Mesodermal cell (in vitro differentiated cells): ENCODE measurements at regions not wholly inside any gene's neighbourhood (a gene's known extent, or its start where the extent isn't known, plus 50 kb on each side); places are given as distances from the start of the nearest gene placed in this dataset.

Experiments
- H3K27ac ChIP-seq: 2 replicates; pipeline ENCODE4 v1.7.0; 2013; ENCODE audit warnings: mild to moderate bottlenecking, low read depth, low read length, moderate library complexity; ENCODE audit not compliant: severe bottlenecking
- H3K36me3 ChIP-seq: 2 replicates; pipeline ENCODE4 v1.7.1; 2013; ENCODE audit warnings: mild to moderate bottlenecking, low read length, moderate library complexity; ENCODE audit not compliant: control insufficient read depth, insufficient read depth
- H3K4me1 ChIP-seq: one replicate; pipeline ENCODE4 v1.7.1; 2013; ENCODE audit warnings: mild to moderate bottlenecking, low read length; ENCODE audit not compliant: insufficient read depth, control insufficient read depth, poor library complexity, severe bottlenecking
- H3K4me3 ChIP-seq: 2 replicates; pipeline ENCODE4 v1.7.0; 2013; ENCODE audit warnings: low read length, control low read depth, mild to moderate bottlenecking; ENCODE audit not compliant: insufficient read depth, poor library complexity, severe bottlenecking; ENCODE audit errors: extremely low read depth
- H3K9me3 ChIP-seq: 2 replicates; pipeline ENCODE4 v1.7.1; 2013; ENCODE audit warnings: mild to moderate bottlenecking, low read length, moderate library complexity; ENCODE audit not compliant: control insufficient read depth
- WGBS, 2 experiments: methylation state at CpG; one replicate each; pipeline ENCODE4 v1.1.5; 2013; ENCODE audit warnings: missing lambda C conversion rate in 2 of 2; ENCODE audit not compliant: insufficient coverage in 2 of 2; 5-methylcytosine and 5-hydroxymethylcytosine counted together

DNA sequence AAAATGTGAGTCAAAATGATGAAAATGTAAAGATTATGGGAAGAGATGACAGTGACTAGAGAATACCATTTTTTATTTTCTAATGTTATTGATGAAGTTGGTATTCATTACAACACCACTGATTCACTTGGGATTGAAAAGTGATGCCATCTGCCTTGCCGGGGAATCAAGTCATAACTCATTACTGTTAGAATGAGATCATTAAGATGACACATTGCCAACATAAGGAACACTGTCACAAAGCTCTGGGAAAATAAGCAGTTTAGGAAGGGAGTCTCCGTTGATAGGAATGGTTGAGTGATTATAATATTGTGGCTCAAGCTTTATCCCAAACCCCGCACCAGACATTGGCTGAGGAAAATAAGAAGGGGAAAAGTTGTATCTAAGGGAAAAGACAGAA lies 121.5 kb upstream of the PLPP4 start:
- H3K36me3 ChIP-seq: no peaks in the 10 kb centered on the region
- no peak overlapping the region for H3K4me3 ChIP-seq
- no peaks in the 10 kb centered on the region for H3K4me1 ChIP-seq
- 100% methylated on average over 1 of the region's 3 CpGs; no CpG with 5 or more reads in 1 of the 2 experiments for WGBS, 2 experiments
- H3K9me3 ChIP-seq: no peaks in the 10 kb centered on the region
- H3K27ac ChIP-seq: no peak overlapping the region

DNA sequence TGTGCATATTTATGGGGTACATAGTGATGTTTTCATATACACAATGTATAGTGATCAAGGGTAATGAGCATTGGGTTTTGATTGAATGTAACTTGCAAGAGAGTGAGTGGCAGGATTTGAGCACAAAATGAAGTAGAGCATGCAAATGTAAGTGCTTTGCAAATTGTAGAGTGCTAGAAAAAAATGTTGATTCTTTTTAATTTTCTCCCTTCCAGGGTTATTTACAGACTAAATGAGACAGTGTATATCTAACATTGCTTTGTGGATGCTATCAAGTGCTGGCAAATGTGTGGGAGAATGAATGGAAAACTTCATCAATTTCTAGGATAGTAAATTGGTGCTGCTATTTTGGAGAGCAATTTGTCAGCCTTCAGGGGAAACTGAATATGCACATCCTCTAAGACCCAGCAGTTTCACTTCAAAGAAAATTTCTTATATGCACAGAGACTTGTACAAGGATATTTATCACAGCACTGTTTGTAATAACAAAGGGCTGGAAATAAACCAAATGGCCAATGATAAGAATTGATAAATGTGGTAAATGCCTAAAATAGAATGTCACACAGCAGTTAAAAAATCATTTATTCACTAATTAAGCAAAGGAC lies 120.6 kb upstream of the PLPP4 start:
- Histone ChIP-seq H3K4me1 (no peaks in the 10 kb centered on the region), H3K4me3 (no peak overlapping the region), H3K9me3 (no peaks in the 10 kb centered on the region), H3K27ac (no peak overlapping the region), H3K36me3 (no peaks in the 10 kb centered on the region)

DNA sequence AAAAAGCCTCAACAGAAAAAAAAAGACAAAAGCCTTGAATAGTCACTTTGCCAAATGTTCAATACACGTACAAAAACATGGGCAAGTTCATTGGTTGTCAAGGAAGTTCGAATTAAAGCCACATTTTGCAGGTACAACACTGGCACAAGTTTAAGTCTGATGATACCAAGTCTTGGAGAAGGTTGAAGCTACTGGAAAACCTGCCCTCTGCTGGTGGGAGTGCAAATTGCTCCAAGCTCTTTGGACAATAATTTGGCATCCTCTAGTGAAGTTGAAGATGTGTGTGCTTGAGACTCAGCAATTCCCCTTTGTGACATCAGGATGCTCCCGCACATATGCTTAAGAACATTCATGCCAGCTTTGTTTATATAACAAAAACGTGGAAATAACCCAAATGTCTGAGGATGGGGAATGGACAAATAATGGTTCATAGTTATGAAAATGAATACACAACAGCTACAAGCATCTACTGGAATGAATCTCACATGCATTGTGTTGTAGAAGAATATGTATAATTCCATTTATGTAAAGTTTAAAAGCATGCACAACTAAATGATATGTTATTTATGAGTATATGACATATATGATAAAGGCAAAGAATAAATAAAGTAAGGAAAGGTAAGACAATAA lies 120.0 kb upstream of the PLPP4 start:
- Histone ChIP-seq H3K4me3 (no peak overlapping the region), H3K36me3 (no peaks in the 10 kb centered on the region), H3K4me1 (no peaks in the 10 kb centered on the region), H3K27ac (no peak overlapping the region), H3K9me3 (no peaks in the 10 kb centered on the region)
- WGBS, 2 experiments: 0 to 9% methylated on average over 1 of the region's 4 CpGs

DNA sequence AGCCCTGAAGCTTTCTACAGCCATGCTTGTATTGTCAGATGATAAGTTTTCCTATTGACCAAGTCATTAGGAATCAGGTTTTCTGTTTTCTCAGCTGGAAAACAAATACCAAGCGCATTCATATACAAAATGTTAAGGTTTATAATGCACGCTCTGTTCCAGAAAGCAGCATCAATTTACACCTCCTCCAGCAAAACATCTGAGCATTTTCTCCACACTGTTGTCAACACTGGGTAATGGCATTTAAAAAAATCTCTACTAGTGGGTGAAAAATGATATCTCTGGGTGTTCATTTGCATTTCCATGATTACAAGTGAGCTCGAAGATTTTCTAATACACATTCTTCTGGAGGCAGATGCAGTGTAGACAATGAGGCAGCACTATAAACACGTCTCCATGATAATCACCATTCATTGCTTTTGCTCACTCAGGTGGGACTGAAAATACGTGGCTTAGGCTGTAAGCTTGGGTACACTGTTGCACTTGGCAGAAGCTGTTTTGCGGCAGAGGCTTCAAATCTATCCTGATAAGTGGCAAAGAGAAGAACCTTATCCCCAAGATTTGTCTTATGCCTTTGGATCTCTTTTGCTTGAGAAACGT lies 114.8 kb upstream of the PLPP4 start:
- no peak overlapping the region for H3K4me3 ChIP-seq
- 65 to 73% methylated on average over 5 to 6 of the region's 7 CpGs for WGBS, 2 experiments
- H3K9me3 ChIP-seq: no peaks in the 10 kb centered on the region
- H3K4me1 ChIP-seq: no peaks in the 10 kb centered on the region
- H3K36me3 ChIP-seq: no peaks in the 10 kb centered on the region
- no peak overlapping the region for H3K27ac ChIP-seq

DNA sequence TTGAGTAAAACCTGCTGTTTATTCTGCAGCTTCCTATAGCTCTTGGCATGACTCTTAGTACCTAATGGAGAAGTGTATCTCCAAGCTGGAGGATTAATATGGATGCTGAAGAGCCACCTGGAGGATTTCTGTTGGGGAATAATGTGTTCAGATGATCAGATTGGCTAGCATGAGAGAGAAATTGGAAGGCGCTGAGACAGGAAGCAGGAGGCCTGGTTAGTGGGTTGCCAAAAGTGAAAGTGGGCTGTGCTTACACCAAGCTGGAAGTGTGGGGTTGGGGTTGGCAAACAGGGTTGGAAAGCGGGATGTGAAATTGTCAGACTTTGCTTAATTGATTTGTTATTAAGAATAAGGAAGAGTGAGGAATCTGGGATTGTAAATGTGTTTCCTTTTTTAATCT lies 111.8 kb upstream of the PLPP4 start:
- Histone ChIP-seq H3K27ac (no peak overlapping the region), H3K4me1 (no peaks in the 10 kb centered on the region), H3K4me3 (no peak overlapping the region), H3K9me3 (no peaks in the 10 kb centered on the region), H3K36me3 (no peaks in the 10 kb centered on the region)
- WGBS, 2 experiments: 83 to 94% methylated on average over 1 to 2 of the region's 2 CpGs

DNA sequence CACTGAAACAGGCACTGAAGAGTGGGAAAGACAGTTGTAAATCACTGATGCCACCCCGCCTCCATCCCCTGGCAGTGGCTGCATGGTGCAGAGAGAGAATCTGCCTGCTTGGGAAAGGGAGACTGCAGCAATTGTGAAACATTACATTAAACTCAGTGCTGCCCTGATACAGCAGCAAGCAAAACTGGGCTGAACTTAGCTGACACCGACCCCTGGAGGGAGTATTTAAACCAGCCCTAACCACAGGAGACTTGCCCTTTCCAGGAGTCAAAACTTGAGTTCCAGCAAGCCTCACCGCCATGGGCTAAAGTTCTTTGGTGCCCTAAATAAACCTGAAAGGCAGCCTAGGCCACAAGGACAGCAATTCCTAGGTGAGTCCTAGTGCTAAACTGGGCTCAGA lies 109.4 kb upstream of the PLPP4 start:
- no peaks in the 10 kb centered on the region for H3K36me3 ChIP-seq
- no peaks in the 10 kb centered on the region for H3K4me1 ChIP-seq
- H3K4me3 ChIP-seq: no peak overlapping the region
- peaks cover 5% of the 10 kb centered on the region for H3K9me3 ChIP-seq
- H3K27ac ChIP-seq: no peak overlapping the region
- WGBS, 2 experiments: 29 to 33% methylated on average over 2 to 3 of the region's 3 CpGs

DNA sequence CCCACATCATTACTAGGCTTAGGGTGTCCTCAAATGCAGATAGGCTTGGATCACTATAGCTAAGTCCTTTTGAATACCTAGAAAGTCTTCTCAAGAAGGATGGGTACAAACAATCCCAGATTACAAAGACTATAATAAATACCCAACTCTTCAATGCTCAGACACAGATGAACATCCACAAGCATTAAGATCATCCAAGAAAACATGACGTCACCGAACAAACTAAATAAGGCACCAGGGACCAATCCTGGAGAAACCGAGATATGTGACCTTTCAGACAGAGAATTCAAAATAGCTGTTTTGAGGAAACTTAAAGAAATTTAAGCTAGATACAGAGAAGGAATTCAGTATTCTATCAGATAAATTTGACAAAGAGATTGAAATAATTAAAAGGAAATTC lies 108.0 kb upstream of the PLPP4 start:
- WGBS, 2 experiments: 92 to 100% methylated on average over 3 of the region's 3 CpGs
- Histone ChIP-seq H3K9me3 (peaks cover 5% of the 10 kb centered on the region), H3K27ac (no peak overlapping the region), H3K4me3 (no peak overlapping the region), H3K36me3 (no peaks in the 10 kb centered on the region), H3K4me1 (no peaks in the 10 kb centered on the region)

DNA sequence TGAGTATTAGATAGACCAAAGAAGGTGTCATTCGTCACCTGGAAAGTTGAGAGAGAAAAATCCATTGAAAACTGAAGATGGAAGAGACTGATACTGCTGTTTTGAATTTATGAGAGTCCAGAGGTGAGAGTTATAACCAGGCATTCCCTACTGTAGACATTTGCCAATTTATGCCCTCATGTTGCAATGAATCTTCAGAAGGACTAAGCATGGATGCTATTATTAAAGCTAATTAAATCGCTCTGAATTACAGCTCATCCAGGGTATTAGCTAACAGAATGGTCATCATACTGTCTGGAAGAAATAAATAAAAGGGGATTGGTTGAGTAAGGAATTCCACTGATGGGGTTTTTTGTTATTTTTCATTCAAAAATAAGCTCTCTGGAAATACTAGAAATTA lies 101.6 kb upstream of the PLPP4 start:
- H3K27ac ChIP-seq: no peak overlapping the region
- no peak overlapping the region for H3K4me3 ChIP-seq
- 100% methylated on average over 1 of the region's 2 CpGs for WGBS, 2 experiments
- H3K4me1 ChIP-seq: no peaks in the 10 kb centered on the region
- peaks cover 5% of the 10 kb centered on the region for H3K9me3 ChIP-seq
- H3K36me3 ChIP-seq: no peaks in the 10 kb centered on the region

DNA sequence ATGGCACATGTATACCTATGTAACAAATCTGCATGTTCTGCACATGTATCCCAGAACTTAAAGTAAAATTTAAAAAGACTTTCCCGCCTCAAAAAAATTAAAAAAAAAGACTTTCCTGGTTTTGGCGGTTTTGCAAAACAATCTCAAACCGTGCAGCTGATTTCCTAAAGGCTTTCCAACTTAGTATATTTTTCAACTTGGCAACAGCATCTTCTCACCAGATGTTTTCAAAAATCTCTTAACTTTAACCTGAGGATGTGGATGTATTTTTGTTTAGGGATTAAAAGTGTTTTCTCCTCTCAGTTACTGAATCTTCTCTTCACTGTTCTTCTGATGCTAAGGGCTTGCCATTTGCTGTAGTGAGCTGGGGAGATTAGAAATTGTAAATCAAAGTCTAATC lies 96.5 kb upstream of the PLPP4 start:
- no peaks in the 10 kb centered on the region for H3K36me3 ChIP-seq
- WGBS, 2 experiments: 89 to 100% methylated on average over 2 to 3 of the region's 3 CpGs

DNA sequence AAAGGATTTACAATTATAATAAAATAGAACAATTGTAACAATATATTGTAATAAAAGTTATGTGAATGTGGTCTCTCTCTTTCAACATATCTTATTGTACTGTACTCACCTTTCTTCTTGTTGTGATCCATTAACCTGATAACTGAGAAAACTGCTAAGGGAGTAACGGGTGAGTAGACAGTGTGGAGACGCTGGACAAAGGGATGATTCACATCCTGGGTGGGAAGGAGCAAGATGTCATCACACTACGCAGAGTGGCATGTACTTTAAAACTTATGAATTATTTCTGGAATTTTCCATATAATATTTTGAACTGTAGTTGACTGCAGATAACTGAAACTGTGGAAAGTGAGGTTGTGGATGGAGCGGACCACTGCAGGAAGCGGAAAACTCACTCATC lies 91.2 kb upstream of the PLPP4 start:
- no peaks in the 10 kb centered on the region for H3K36me3 ChIP-seq
- no peak overlapping the region for H3K27ac ChIP-seq
- no peak overlapping the region for H3K4me3 ChIP-seq
- H3K4me1 ChIP-seq: peaks cover 3% of the 10 kb centered on the region
- 100% methylated on average over 1 of the region's 5 CpGs; no CpG with 5 or more reads in 1 of the 2 experiments for WGBS, 2 experiments
- no peaks in the 10 kb centered on the region for H3K9me3 ChIP-seq

More for the DNA sequence above, 96.5 kb upstream of the PLPP4 start:
- Histone ChIP-seq H3K4me1 (no peaks in the 10 kb centered on the region), H3K4me3 (no peak overlapping the region), H3K27ac (no peak overlapping the region), H3K9me3 (no peaks in the 10 kb centered on the region)

DNA sequence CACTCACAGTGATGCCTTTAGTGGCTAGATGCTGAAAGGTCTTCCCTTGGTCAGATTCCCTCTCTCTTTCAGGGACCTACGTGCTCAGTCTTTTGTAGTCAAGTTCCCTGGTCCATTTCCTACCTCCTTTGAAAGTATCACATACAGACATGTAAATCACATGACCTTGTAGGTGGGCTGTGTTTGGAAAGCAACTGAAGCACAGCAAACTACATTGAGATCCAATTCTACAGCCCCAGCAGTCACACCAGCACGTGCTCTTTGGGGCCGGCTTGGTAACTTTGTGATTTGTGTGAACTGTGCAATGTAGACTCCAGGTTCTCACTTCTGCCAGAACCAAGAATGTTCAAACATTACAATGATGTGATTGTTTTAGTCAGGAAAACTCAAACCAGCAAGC lies 89.7 kb upstream of the PLPP4 start:
- Histone ChIP-seq H3K4me1 (peaks cover 3% of the 10 kb centered on the region), H3K9me3 (no peaks in the 10 kb centered on the region), H3K4me3 (no peak overlapping the region), H3K36me3 (no peaks in the 10 kb centered on the region), H3K27ac (no peak overlapping the region)
- 100% methylated on average over 1 of the region's 3 CpGs; no CpG with 5 or more reads in 1 of the 2 experiments for WGBS, 2 experiments
